ENCODE measurements at regions not wholly inside any gene's neighbourhood (a gene's known extent, or its start where the extent isn't known, plus 50 kb on each side); places are given as distances from the start of the nearest gene placed in this dataset.

DNA sequence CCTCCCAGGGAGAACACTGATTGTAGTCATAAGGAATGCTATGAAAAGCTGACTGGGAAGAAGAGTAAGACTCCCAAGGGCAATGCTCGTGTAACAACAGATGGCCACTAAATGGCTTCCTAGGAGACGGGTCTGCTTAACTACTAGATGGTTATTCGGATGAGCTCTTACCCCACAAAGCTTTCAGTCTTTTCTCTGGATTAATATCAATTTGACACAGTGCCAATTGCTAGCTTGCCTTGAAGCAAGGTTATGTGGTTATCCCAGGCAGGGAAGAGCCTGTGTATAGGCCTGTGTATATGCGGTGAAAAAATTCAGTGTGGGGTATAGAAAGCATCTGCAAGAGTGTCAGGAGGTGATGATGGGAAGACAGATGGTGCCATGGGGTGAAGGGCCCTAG is 86.4 kb upstream of the NOX3 start:
- DNase-seq (ENCODE audit: low spot score), result no peak
- no peaks in the 10 kb centered on the region for H3K27me3 Mint-ChIP-seq (ENCODE audit: insufficient read depth, low read depth, poor library complexity)
- peaks cover 6% of the 10 kb centered on the region; the same call in 2 of the 3 replicates for H3K4me1 Mint-ChIP-seq
- no peaks in the 10 kb centered on the region for H3K79me2 ChIP-seq (replicated peaks; ENCODE audit: insufficient read depth)
- H3K36me3 Mint-ChIP-seq (ENCODE audit: low read depth), result no peaks in the 10 kb centered on the region
- no peak overlapping the region for H3K27ac Mint-ChIP-seq
- H3K4me2 ChIP-seq, result no peak overlapping the region
- H3K4me3 ChIP-seq, result no peak overlapping the region
- H3F3A ChIP-seq (replicated peaks; ENCODE audit: low read depth), result no peaks in the 10 kb centered on the region
- no peaks in the 10 kb centered on the region for H3K9me2 ChIP-seq (ENCODE audit: insufficient read depth)
- no peak overlapping the region for H2AFZ ChIP-seq
- H3K27ac ChIP-seq (ENCODE audit: low read depth), result no peak overlapping the region
- H3K27me3 ChIP-seq (ENCODE audit: insufficient read depth), result no peaks in the 10 kb centered on the region
- H3K4me1 ChIP-seq (ENCODE audit: insufficient read depth), result no peaks in the 10 kb centered on the region
- no peaks in the 10 kb centered on the region for H3K9me3 Mint-ChIP-seq
- no peaks in the 10 kb centered on the region for H3K36me3 ChIP-seq (ENCODE audit: insufficient read depth)
- no peak for ATAC-seq
- no peak overlapping the region for H3K4me3 Mint-ChIP-seq
- TF ChIP-seq POLR2AphosphoS5 (IDR thresholded peaks at IDR 0.05; ENCODE audit: low read depth) (no peak), JUNB (IDR thresholded peaks at IDR 0.05; ENCODE audit: unreplicated experiment) (no peak), EZH2phosphoT487 (IDR thresholded peaks at IDR 0.05; ENCODE audit: unreplicated experiment) (no peak), ZNF331 (CRISPR knock-in tag; IDR thresholded peaks at IDR 0.05; ENCODE audit: low read depth) (no peak), NANOG (IDR thresholded peaks at IDR 0.05; ENCODE audit: borderline replicate concordance) (no peak), STAT1 (IDR thresholded peaks at IDR 0.05; ENCODE audit: unreplicated experiment) (no peak), EZH2 (IDR thresholded peaks at IDR 0.05; ENCODE audit: low read depth, unreplicated experiment) (no peak)
- TF ChIP-seq, protein P1, sequence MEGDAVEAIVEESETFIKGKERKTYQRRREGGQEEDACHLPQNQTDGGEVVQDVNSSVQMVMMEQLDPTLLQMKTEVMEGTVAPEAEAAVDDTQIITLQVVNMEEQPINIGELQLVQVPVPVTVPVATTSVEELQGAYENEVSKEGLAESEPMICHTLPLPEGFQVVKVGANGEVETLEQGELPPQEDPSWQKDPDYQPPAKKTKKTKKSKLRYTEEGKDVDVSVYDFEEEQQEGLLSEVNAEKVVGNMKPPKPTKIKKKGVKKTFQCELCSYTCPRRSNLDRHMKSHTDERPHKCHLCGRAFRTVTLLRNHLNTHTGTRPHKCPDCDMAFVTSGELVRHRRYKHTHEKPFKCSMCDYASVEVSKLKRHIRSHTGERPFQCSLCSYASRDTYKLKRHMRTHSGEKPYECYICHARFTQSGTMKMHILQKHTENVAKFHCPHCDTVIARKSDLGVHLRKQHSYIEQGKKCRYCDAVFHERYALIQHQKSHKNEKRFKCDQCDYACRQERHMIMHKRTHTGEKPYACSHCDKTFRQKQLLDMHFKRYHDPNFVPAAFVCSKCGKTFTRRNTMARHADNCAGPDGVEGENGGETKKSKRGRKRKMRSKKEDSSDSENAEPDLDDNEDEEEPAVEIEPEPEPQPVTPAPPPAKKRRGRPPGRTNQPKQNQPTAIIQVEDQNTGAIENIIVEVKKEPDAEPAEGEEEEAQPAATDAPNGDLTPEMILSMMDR (conservative IDR thresholded peaks at IDR 0.05; ENCODE audit: low read depth in 2 of 2), result no peak
- TF ChIP-seq, protein P2, sequence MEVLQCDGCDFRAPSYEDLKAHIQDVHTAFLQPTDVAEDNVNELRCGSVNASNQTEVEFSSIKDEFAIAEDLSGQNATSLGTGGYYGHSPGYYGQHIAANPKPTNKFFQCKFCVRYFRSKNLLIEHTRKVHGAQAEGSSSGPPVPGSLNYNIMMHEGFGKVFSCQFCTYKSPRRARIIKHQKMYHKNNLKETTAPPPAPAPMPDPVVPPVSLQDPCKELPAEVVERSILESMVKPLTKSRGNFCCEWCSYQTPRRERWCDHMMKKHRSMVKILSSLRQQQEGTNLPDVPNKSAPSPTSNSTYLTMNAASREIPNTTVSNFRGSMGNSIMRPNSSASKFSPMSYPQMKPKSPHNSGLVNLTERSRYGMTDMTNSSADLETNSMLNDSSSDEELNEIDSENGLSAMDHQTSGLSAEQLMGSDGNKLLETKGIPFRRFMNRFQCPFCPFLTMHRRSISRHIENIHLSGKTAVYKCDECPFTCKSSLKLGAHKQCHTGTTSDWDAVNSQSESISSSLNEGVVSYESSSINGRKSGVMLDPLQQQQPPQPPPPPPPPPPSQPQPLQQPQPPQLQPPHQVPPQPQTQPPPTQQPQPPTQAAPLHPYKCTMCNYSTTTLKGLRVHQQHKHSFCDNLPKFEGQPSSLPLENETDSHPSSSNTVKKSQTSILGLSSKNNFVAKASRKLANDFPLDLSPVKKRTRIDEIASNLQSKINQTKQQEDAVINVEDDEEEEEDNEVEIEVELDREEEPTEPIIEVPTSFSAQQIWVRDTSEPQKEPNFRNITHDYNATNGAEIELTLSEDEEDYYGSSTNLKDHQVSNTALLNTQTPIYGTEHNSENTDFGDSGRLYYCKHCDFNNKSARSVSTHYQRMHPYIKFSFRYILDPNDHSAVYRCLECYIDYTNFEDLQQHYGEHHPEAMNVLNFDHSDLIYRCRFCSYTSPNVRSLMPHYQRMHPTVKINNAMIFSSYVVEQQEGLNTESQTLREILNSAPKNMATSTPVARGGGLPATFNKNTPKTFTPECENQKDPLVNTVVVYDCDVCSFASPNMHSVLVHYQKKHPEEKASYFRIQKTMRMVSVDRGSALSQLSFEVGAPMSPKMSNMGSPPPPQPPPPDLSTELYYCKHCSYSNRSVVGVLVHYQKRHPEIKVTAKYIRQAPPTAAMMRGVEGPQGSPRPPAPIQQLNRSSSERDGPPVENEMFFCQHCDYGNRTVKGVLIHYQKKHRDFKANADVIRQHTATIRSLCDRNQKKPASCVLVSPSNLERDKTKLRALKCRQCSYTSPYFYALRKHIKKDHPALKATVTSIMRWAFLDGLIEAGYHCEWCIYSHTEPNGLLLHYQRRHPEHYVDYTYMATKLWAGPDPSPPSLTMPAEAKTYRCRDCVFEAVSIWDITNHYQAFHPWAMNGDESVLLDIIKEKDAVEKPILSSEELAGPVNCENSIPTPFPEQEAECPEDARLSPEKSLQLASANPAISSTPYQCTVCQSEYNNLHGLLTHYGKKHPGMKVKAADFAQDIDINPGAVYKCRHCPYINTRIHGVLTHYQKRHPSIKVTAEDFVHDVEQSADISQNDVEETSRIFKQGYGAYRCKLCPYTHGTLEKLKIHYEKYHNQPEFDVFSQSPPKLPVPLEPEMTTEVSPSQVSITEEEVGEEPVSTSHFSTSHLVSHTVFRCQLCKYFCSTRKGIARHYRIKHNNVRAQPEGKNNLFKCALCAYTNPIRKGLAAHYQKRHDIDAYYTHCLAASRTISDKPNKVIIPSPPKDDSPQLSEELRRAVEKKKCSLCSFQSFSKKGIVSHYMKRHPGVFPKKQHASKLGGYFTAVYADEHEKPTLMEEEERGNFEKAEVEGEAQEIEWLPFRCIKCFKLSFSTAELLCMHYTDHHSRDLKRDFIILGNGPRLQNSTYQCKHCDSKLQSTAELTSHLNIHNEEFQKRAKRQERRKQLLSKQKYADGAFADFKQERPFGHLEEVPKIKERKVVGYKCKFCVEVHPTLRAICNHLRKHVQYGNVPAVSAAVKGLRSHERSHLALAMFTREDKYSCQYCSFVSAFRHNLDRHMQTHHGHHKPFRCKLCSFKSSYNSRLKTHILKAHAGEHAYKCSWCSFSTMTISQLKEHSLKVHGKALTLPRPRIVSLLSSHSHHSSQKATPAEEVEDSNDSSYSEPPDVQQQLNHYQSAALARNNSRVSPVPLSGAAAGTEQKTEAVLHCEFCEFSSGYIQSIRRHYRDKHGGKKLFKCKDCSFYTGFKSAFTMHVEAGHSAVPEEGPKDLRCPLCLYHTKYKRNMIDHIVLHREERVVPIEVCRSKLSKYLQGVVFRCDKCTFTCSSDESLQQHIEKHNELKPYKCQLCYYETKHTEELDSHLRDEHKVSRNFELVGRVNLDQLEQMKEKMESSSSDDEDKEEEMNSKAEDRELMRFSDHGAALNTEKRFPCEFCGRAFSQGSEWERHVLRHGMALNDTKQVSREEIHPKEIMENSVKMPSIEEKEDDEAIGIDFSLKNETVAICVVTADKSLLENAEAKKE (CRISPR knock-in tag; IDR thresholded peaks at IDR 0.05), result no peak
- TF ChIP-seq, protein P3, sequence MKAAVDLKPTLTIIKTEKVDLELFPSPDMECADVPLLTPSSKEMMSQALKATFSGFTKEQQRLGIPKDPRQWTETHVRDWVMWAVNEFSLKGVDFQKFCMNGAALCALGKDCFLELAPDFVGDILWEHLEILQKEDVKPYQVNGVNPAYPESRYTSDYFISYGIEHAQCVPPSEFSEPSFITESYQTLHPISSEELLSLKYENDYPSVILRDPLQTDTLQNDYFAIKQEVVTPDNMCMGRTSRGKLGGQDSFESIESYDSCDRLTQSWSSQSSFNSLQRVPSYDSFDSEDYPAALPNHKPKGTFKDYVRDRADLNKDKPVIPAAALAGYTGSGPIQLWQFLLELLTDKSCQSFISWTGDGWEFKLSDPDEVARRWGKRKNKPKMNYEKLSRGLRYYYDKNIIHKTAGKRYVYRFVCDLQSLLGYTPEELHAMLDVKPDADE (IDR thresholded peaks at IDR 0.05), result no peak
- no peaks in the 10 kb centered on the region for H4K20me1 ChIP-seq (replicated peaks; ENCODE audit: insufficient read depth)

Measured in GM23338 (cell line).